Lower leg skin (tissue), 3 donors: ENCODE measurements at regions not wholly inside any gene's neighbourhood (a gene's known extent, or its start where the extent isn't known, plus 50 kb on each side); places are given as distances from the start of the nearest gene placed in this dataset.

ENCODE experiments used
- CTCF ChIP-seq, 3 donors: fragments of 450-650 bp; IDR thresholded peaks; one replicate each; pipeline ENCODE4 v1.5.1; 2016; ENCODE audit warnings: antibody characterized with exemption in 3 of 3, mild to moderate bottlenecking in 3 of 3, moderate library complexity in 2 of 3
- POLR2A ChIP-seq, 2 donors: fragments of 450-650 bp; IDR thresholded peaks; one replicate each; pipeline ENCODE4 v1.6.1; 2016 to 2017; ENCODE audit warnings: antibody characterized with exemption in 2 of 2, mild to moderate bottlenecking in 1 of 2, moderate library complexity in 1 of 2

- no peak for TF ChIP-seq CTCF (IDR thresholded peaks at IDR 0.05)
- TF ChIP-seq POLR2A (IDR thresholded peaks at IDR 0.05), result no peak
These were observed 199.6 kb downstream of the UQCRFS1 start for GRCh38 chr19:29013325-29013724.
